Vagina (tissue), 2 donors: ENCODE measurements at regions not wholly inside any gene's neighbourhood (a gene's known extent, or its start where the extent isn't known, plus 50 kb on each side); places are given as distances from the start of the nearest gene placed in this dataset.

Experiments used
- DNase-seq, 2 donors: peaks; one replicate each; pipeline ENCODE4 v3.0.0-alpha.2; 2017; ENCODE audit errors: extremely low spot score in 2 of 2
- H3K27ac ChIP-seq: fragments of 200-600 bp; sonication (generic); one replicate; pipeline ENCODE4 v1.5.1; 2019
- H3K27me3 ChIP-seq: fragments of 200-600 bp; sonication (generic); one replicate; pipeline ENCODE4 v1.5.1; 2019
- H3K36me3 ChIP-seq, 2 donors: fragments of 200-600 bp; sonication (generic); one replicate each; pipeline ENCODE4 v1.5.1; 2017 to 2019
- H3K4me1 ChIP-seq: fragments of 200-600 bp; sonication (generic); one replicate; pipeline ENCODE4 v1.5.1; 2019
- H3K4me3 ChIP-seq, 2 donors: fragments of 200-600 bp; sonication (generic); 1 replicate in 1 of 2; 2 replicates in 1 of 2; pipeline ENCODE4 v1.5.1; 2016 to 2019
- H3K9me3 ChIP-seq: fragments of 200-600 bp; sonication (generic); one replicate; pipeline ENCODE4 v1.5.1; 2019
- POLR2A ChIP-seq, 2 donors: fragments of 450-650 bp; IDR thresholded peaks; one replicate each; pipeline ENCODE4 v1.6.1; 2017; ENCODE audit warnings: antibody characterized with exemption in 2 of 2, mild to moderate bottlenecking in 2 of 2, moderate library complexity in 2 of 2
- POLR2AphosphoS5 ChIP-seq, 2 donors: sonication (generic); formaldehyde crosslinking; IDR thresholded peaks; one replicate each; pipeline ENCODE4 v1.9.0; 2017; ENCODE audit warnings: antibody characterized with exemption in 2 of 2, mild to moderate bottlenecking in 2 of 2, low read depth in 1 of 2; ENCODE audit not compliant: insufficient read depth in 1 of 2
- intact Hi-C: fragments of 100-400 bp; cut with DNase I; formaldehyde crosslinking; loops from one replicate; pipeline ENCODE4 v1.15.1; 2023
- TF ChIP-seq, protein P1 (sequence below), 3 experiments: fragments of 450-650 bp in 2 of 3; fragments of 200-600 bp in 1 of 3; sonication (generic) in 1 of 3; IDR thresholded peaks; one replicate each; pipeline ENCODE4 v1.5.1; 2017 to 2019; ENCODE audit warnings: antibody characterized with exemption in 3 of 3, mild to moderate bottlenecking in 2 of 3, moderate library complexity in 2 of 3

DNA sequence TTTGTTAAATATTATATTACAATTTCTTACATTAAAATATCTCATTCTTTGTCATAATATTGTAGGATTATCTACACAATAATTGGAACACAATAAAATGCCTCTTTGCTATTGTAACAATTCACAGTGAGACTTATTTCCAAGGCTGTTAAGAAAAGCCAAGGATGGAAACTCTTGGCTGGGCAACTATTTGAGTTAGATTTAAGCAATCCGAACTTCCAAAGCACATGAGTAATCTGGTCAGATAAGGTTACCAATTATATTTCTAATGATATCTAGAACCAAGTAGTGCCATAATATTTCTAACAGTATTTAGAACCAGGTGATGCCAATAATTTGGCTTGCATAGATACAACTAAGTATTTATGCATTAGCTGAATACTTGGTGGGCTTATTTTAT lies 154.7 kb upstream of the KCNK2 start:
- Histone ChIP-seq H3K27ac (no peak overlapping the region), H3K9me3 (no peaks in the 10 kb centered on the region), H3K4me1 (no peaks in the 10 kb centered on the region), H3K4me3 (no peak overlapping the region), H3K27me3 (no peaks in the 10 kb centered on the region), H3K36me3 (no peaks in the 10 kb centered on the region)
- intact Hi-C loops, result no loop called here
- TF ChIP-seq POLR2AphosphoS5 (IDR thresholded peaks at IDR 0.05; ENCODE audit: insufficient read depth in 1 of 2, low read depth in 1 of 2) (no peak), POLR2A (IDR thresholded peaks at IDR 0.05) (no peak)
- DNase-seq, result no peak

DNA sequence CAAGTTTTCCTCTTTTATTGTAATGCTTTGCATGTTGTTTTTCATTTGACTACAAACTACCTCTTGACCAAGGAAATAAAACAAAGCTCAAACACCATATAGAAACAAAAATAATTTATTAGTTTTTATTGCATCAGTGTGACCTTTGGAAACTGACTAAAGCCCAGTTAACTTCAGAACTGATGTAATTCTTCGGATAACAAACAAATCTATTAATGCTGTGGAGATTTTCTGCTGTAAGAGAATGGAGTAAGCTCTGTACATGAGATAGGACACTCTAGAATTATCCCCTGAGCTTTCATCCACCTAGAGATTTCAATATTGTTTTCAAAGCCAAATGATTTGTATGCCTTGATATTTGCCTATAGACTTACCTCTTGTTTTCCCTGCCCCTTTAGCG lies 154.0 kb upstream of the KCNK2 start:
- Histone ChIP-seq H3K9me3 (no peaks in the 10 kb centered on the region), H3K4me1 (no peaks in the 10 kb centered on the region), H3K27me3 (no peaks in the 10 kb centered on the region), H3K27ac (no peak overlapping the region), H3K36me3 (no peaks in the 10 kb centered on the region), H3K4me3 (no peak overlapping the region)
- DNase-seq, result no peak
- no peak for TF ChIP-seq POLR2A (IDR thresholded peaks at IDR 0.05)
- TF ChIP-seq, protein P1, sequence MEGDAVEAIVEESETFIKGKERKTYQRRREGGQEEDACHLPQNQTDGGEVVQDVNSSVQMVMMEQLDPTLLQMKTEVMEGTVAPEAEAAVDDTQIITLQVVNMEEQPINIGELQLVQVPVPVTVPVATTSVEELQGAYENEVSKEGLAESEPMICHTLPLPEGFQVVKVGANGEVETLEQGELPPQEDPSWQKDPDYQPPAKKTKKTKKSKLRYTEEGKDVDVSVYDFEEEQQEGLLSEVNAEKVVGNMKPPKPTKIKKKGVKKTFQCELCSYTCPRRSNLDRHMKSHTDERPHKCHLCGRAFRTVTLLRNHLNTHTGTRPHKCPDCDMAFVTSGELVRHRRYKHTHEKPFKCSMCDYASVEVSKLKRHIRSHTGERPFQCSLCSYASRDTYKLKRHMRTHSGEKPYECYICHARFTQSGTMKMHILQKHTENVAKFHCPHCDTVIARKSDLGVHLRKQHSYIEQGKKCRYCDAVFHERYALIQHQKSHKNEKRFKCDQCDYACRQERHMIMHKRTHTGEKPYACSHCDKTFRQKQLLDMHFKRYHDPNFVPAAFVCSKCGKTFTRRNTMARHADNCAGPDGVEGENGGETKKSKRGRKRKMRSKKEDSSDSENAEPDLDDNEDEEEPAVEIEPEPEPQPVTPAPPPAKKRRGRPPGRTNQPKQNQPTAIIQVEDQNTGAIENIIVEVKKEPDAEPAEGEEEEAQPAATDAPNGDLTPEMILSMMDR (IDR thresholded peaks at IDR 0.05), result no peak
- intact Hi-C loops, result no loop called here

DNA sequence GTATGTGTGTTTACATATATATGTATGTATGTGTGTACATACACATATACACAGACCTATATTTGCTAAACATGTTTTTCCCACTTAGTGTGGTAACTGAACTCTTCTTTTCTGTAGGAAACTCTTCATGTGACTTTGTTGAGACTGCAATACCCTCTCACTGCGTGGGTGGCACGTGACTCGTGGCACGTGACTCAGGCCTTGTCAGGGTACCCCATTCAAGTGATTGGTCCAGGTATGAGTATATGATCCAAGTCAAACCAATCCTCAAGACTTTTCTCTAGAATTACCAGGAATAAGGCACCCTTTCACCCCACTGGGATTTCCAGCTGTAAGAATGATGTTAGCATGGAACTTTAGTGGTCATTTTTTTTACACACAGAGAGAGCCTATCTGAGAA lies 149.2 kb upstream of the KCNK2 start:
- no peaks in the 10 kb centered on the region for H3K9me3 ChIP-seq
- no peak for TF ChIP-seq POLR2AphosphoS5 (IDR thresholded peaks at IDR 0.05; ENCODE audit: insufficient read depth in 1 of 2, low read depth in 1 of 2)
- TF ChIP-seq, protein P1 (IDR thresholded peaks at IDR 0.05), result no peak
- no peak for TF ChIP-seq POLR2A (IDR thresholded peaks at IDR 0.05)
- no peak overlapping the region for H3K27ac ChIP-seq
- H3K27me3 ChIP-seq, result no peaks in the 10 kb centered on the region
- H3K4me1 ChIP-seq, result no peaks in the 10 kb centered on the region
- H3K36me3 ChIP-seq, result no peaks in the 10 kb centered on the region
- intact Hi-C loops, result no loop called here
- H3K4me3 ChIP-seq, result no peak overlapping the region
- no peak for DNase-seq

DNA sequence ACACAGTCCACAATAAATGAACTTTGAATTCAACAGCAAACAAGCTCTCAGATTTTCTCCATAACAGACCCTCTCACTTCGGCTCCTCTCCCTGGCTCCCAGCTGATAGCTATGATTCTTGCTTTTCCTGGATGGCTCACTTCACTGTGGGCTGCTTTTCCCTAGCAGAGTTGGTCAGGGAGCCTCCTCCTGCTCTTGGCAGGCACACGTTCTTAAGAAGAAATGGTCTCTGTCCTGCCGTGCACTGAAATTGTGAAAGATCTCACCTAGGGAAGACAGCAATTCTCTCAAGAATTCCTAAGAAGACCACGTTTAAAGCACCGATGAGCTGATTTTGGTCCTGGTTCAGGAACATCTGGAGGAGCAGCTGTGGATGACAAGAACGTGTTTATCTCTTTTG lies 148.5 kb upstream of the KCNK2 start:
- no peak overlapping the region for H3K27ac ChIP-seq
- no peaks in the 10 kb centered on the region for H3K9me3 ChIP-seq
- intact Hi-C loops, result no loop called here
- no peaks in the 10 kb centered on the region for H3K27me3 ChIP-seq
- H3K4me3 ChIP-seq, result no peak overlapping the region
- H3K4me1 ChIP-seq, result no peaks in the 10 kb centered on the region
- TF ChIP-seq POLR2A (IDR thresholded peaks at IDR 0.05) (no peak), POLR2AphosphoS5 (IDR thresholded peaks at IDR 0.05; ENCODE audit: insufficient read depth in 1 of 2, low read depth in 1 of 2) (no peak)
- TF ChIP-seq, protein P1 (IDR thresholded peaks at IDR 0.05), result no peak
- H3K36me3 ChIP-seq, result no peaks in the 10 kb centered on the region
- DNase-seq, result no peak

DNA sequence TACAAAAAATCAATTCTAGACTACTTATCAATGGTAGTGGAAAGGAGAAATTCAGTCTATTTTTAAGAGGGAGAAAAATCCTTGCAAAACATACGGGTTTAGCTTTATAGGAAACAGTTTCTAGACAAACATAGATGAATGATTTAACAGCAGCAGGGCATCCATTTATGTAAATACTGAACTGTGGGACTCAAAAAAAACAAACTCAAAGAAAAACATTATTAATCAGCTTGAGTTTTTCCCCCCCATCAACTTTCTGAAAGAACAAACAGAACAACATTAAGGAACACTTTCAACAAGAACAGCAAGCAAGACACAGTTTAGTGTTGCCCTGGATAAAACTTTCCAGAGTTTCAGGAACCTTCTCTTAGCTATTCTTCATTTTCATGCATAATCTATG lies 147.3 kb upstream of the KCNK2 start:
- Histone ChIP-seq H3K27ac (no peak overlapping the region), H3K4me1 (no peaks in the 10 kb centered on the region), H3K4me3 (no peak overlapping the region), H3K27me3 (no peaks in the 10 kb centered on the region), H3K9me3 (no peaks in the 10 kb centered on the region), H3K36me3 (no peaks in the 10 kb centered on the region)
- intact Hi-C loops, result no loop called here
- no peak for DNase-seq
- TF ChIP-seq POLR2A (IDR thresholded peaks at IDR 0.05), result no peak
- TF ChIP-seq, protein P1 (IDR thresholded peaks at IDR 0.05), result no peak
- TF ChIP-seq POLR2AphosphoS5 (IDR thresholded peaks at IDR 0.05; ENCODE audit: insufficient read depth in 1 of 2, low read depth in 1 of 2), result no peak

DNA sequence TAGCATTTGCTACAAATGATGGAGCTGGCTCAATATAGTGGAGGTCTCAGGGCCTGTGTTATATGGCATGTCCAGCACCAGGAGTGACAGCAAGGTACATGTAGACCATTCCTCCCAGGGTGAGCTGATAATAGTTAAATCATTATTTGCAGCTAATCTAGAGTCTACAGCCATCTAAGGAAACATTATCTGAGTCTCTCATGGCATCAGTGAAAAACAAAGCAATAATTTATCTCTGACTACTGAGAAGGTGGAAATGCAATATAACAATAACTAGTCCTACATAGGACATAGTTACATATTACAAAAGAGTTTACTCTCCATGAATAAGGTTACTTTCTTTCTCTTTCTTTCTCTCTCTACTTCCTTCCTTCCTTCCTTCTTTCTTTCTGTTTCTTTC lies 143.4 kb upstream of the KCNK2 start:
- H3K27me3 ChIP-seq, result no peaks in the 10 kb centered on the region
- no peak for DNase-seq
- intact Hi-C loops, result no loop called here
- H3K36me3 ChIP-seq, result no peaks in the 10 kb centered on the region
- TF ChIP-seq POLR2A (IDR thresholded peaks at IDR 0.05) (no peak), POLR2AphosphoS5 (IDR thresholded peaks at IDR 0.05; ENCODE audit: insufficient read depth in 1 of 2, low read depth in 1 of 2) (no peak)
- TF ChIP-seq, protein P1 (IDR thresholded peaks at IDR 0.05), result no peak
- H3K4me1 ChIP-seq, result no peaks in the 10 kb centered on the region
- H3K27ac ChIP-seq, result no peak overlapping the region
- H3K9me3 ChIP-seq, result no peaks in the 10 kb centered on the region
- H3K4me3 ChIP-seq, result no peak overlapping the region
